WERI-Rb-1 (cell line): ENCODE measurements at regions not wholly inside any gene's neighbourhood (a gene's known extent, or its start where the extent isn't known, plus 50 kb on each side); places are given as distances from the start of the nearest gene placed in this dataset.

ENCODE experiments used
- DNase-seq: peaks from one replicate; pipeline ENCODE4 v3.0.0-alpha.2; 2020
- H3K27ac ChIP-seq: fragments of 250-450 bp; sonication (Bioruptor Pico); 2 replicates; pipeline ENCODE4 v1.5.1; 2020; ENCODE audit warnings: mild to moderate bottlenecking, moderate library complexity
- H3K27me3 ChIP-seq: fragments of 250-450 bp; sonication (Bioruptor Pico); 2 replicates; pipeline ENCODE4 v1.5.1; 2021; ENCODE audit warnings: mild to moderate bottlenecking, low read depth, moderate library complexity; ENCODE audit not compliant: insufficient read depth, severe bottlenecking
- H3K36me3 ChIP-seq: fragments of 250-450 bp; sonication (Bioruptor Pico); 2 replicates; pipeline ENCODE4 v1.5.1; 2020; ENCODE audit warnings: mild to moderate bottlenecking, moderate library complexity
- H3K4me3 ChIP-seq: 2 replicates; pipeline ENCODE4 v1.5.1; 2011; ENCODE audit warnings: low read depth, mild to moderate bottlenecking, control low read depth, low read length
- H3K9me3 ChIP-seq: fragments of 250-450 bp; sonication (Bioruptor Pico); 2 replicates; pipeline ENCODE4 v1.5.1; 2021; ENCODE audit warnings: mild to moderate bottlenecking, moderate library complexity; ENCODE audit not compliant: severe bottlenecking
- CTCF ChIP-seq: IDR thresholded peaks from 2 replicates; pipeline ENCODE4 v1.5.1; 2011; ENCODE audit warnings: low read depth, mild to moderate bottlenecking, control low read depth, inconsistent platforms, low read length

GRCh38 chr2:208945719-208946256 is 478.1 kb upstream of the MAP2 start:
- H3K4me3 ChIP-seq = no peak overlapping the region
- H3K36me3 ChIP-seq = no peaks in the 10 kb centered on the region
- TF ChIP-seq CTCF = no peak
- no peaks in the 10 kb centered on the region for H3K27me3 ChIP-seq
- no peak for DNase-seq
- H3K27ac ChIP-seq = no peak overlapping the region
- no peaks in the 10 kb centered on the region for H3K9me3 ChIP-seq

- Histone ChIP-seq H3K4me3 (no peak overlapping the region), H3K27me3 (no peaks in the 10 kb centered on the region), H3K9me3 (no peaks in the 10 kb centered on the region), H3K36me3 (no peaks in the 10 kb centered on the region), H3K27ac (no peak overlapping the region)
- no peak for TF ChIP-seq CTCF
- no peak for DNase-seq
Measured at GRCh38 chr2:208948073-208948472, 475.8 kb upstream of the MAP2 start.

GRCh38 chr2:208970070-208970469 is 453.8 kb upstream of the MAP2 start:
- no peak for TF ChIP-seq CTCF
- no peak for DNase-seq
- H3K9me3 ChIP-seq = no peaks in the 10 kb centered on the region
- no peaks in the 10 kb centered on the region for H3K27me3 ChIP-seq
- no peak overlapping the region for H3K4me3 ChIP-seq
- H3K27ac ChIP-seq = no peak overlapping the region
- no peaks in the 10 kb centered on the region for H3K36me3 ChIP-seq

- H3K27me3 ChIP-seq = no peaks in the 10 kb centered on the region
- no peak for DNase-seq
- no peak for TF ChIP-seq CTCF
Measured at GRCh38 chr2:208977582-208977981, 446.3 kb upstream of the MAP2 start.

GRCh38 chr2:208978946-208979345 is 444.9 kb upstream of the MAP2 start:
- no peak for TF ChIP-seq CTCF
- no peak overlapping the region for H3K27ac ChIP-seq

More at GRCh38 chr2:208977582-208977981, 446.3 kb upstream of the MAP2 start:
- no peak overlapping the region for H3K4me3 ChIP-seq
- H3K9me3 ChIP-seq = no peaks in the 10 kb centered on the region
- H3K27ac ChIP-seq = no peak overlapping the region
- H3K36me3 ChIP-seq = no peaks in the 10 kb centered on the region

GRCh38 chr2:208980321-208980720 is 443.5 kb upstream of the MAP2 start:
- Histone ChIP-seq H3K27me3 (no peaks in the 10 kb centered on the region), H3K9me3 (no peaks in the 10 kb centered on the region), H3K27ac (no peak overlapping the region), H3K4me3 (no peak overlapping the region), H3K36me3 (no peaks in the 10 kb centered on the region)
- no peak for TF ChIP-seq CTCF
- DNase-seq = no peak

More at GRCh38 chr2:208978946-208979345, 444.9 kb upstream of the MAP2 start:
- no peak for DNase-seq
- Histone ChIP-seq H3K27me3 (no peaks in the 10 kb centered on the region), H3K4me3 (no peak overlapping the region), H3K9me3 (no peaks in the 10 kb centered on the region), H3K36me3 (no peaks in the 10 kb centered on the region)
